AG09319 (cell line): ENCODE measurements at regions not wholly inside any gene's neighbourhood (a gene's known extent, or its start where the extent isn't known, plus 50 kb on each side); places are given as distances from the start of the nearest gene placed in this dataset.
A peak's percentile ranks its signal among the peaks of the same experiment; 100 is the strongest.

ENCODE experiments used
- DNase-seq: peaks from one replicate; pipeline ENCODE4 v3.0.0-alpha.2; 2010; ENCODE audit warnings: low read depth; ENCODE audit errors: extremely low read depth
- CTCF ChIP-seq: IDR thresholded peaks from 2 replicates; pipeline ENCODE4 v1.5.1; 2011; ENCODE audit warnings: low read depth, mild to moderate bottlenecking, inconsistent platforms, low read length, moderate library complexity

- no peak for TF ChIP-seq CTCF
- no peak for DNase-seq
Measured at GRCh38 chr12:75571656-75572205, 60.3 kb upstream of the KRR1 start.

DNA sequence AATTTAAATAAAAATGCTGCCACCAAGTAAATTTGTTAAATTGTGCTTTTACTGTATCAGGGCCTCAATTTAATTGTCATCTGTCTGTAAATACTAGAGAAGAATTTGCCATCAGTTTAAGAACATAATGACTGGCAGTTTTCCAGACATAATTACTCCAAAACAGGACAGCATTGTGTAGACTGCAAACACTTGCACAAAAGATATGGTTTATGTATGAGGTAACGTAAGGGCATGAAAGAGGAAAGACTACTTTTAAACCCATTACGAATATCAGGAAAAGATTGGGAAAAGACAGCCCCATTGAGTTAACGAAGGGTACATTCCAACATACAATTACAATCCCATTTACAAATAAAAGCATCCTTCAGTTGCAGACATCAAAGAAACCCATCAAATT, 59.8 kb upstream of the KRR1 start:
- no peak for DNase-seq
- TF ChIP-seq CTCF: no peak

DNA sequence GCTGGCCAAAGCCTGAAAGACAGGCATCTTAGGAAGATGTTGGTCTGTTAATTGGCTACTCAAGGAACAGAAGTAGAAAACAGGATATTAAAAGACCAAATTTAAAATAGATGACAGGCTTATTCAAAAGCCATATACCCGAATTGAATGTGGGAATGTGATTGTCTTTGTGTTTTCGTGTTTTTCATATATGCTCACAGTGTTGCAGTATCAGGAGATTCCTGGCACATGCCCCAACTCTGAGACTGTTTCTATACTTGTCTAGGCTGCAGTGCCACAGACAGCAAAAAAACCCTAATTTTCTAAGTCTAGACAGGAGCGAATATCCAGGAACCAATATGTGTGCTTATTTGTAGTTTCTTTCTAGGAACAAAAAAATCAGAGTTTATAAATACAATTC, 57.4 kb upstream of the KRR1 start:
- no peak for DNase-seq

DNA sequence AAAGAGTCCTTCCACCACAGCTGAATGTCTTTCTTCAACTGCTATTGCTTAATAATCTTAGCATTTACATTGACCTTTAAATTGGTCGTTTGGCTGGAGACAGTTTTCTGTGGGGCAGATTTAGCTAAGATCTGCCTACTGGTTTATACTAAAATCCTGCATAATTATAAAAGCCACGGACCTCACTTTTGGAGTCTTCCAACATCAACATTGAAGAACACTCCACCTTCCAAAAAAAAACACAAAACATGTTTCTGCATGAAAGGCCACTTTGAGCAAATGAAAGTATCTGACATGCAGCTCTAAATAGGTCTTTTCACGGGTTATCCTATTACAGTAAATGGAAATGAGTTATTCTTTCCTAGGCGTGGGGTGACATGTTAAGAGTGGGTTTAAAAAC, 57.0 kb upstream of the KRR1 start:
- no peak for DNase-seq

More for the DNA sequence above, 57.4 kb upstream of the KRR1 start:
- no peak for TF ChIP-seq CTCF

GRCh38 chr12:75565795-75566194, 54.4 kb upstream of the KRR1 start:
- TF ChIP-seq CTCF: no peak
- DNase-seq: no peak

More for the DNA sequence above, 57.0 kb upstream of the KRR1 start:
- no peak for TF ChIP-seq CTCF

GRCh38 chr12:75564852-75565251, 53.4 kb upstream of the KRR1 start:
- TF ChIP-seq CTCF: no peak
- no peak for DNase-seq

GRCh38 chr12:75564398-75564797, 53.0 kb upstream of the KRR1 start:
- peak; percentile 41 for DNase-seq
- TF ChIP-seq CTCF: no peak
